ENCODE measurements at regions not wholly inside any gene's neighbourhood (a gene's known extent, or its start where the extent isn't known, plus 50 kb on each side); places are given as distances from the start of the nearest gene placed in this dataset.

DNA sequence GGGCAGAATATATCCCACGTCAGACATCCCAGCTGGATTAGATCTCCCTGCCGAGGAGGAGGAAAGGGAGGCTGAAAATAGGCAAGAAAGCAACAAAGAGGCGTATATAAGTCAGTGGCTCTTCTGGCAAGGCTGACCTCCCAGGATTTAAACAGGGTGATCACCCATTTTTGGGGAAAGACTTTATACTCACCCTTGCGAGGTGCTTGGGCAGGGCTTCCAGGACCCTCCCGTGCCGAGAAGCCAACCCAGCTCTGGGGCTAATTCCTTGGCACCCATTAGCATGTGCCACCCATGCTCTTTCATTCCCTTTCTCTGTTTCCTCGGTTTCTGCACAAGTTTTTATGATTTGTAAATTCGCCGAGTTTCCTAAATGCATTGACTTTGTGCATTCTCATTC, 230.2 kb upstream of the IRX2 start:
- Histone ChIP-seq H3K4me3 (no peak overlapping the region), H3K27ac (ENCODE audit: extremely low read depth, low read depth, low read length) (no peak overlapping the region), H3K4me1 (replicated peaks in 1 of 2; ENCODE audit: control insufficient read depth in 2 of 2, insufficient read depth in 2 of 2, low read length in 2 of 2) (no peaks in the 10 kb centered on the region), H3K9ac (ENCODE audit: insufficient read depth in 1 of 2, low read depth in 2 of 2, low read length in 2 of 2) (no peak overlapping the region), H2AFZ (ENCODE audit: low read depth, low read length) (no peak overlapping the region), H3K79me2 (ENCODE audit: control insufficient read depth, insufficient read depth, low read length) (no peaks in the 10 kb centered on the region), H3K4me2 (ENCODE audit: insufficient read depth, low read length) (no peak overlapping the region), H3K36me3 (ENCODE audit: control insufficient read depth, insufficient read depth, low read length) (no peaks in the 10 kb centered on the region), H3K9me1 (ENCODE audit: control insufficient read depth, insufficient read depth, low read length) (no peaks in the 10 kb centered on the region), H3K27me3 (ENCODE audit: control insufficient read depth in 2 of 2, insufficient read depth in 2 of 2, low read length in 2 of 2) (no peaks in the 10 kb centered on the region; a peak in 1 of 5 replicates), H3K9me3 (replicated peaks; ENCODE audit: control insufficient read depth, insufficient read depth, low read depth, low read length) (no peaks in the 10 kb centered on the region), H4K20me1 (replicated peaks; ENCODE audit: control insufficient read depth, insufficient read depth, low read length) (no peaks in the 10 kb centered on the region)
- intact Hi-C loops (cut with micrococcal nuclease), result no loop called here
- ATAC-seq (no peak), FAIRE-seq (no peak), DNase-seq (ENCODE audit: extremely low read depth in 1 of 4, low spot score in 3 of 4) (no peak)
- TF ChIP-seq MBD2 (IDR thresholded peaks at IDR 0.05; ENCODE audit: borderline replicate concordance, low read depth) (no peak), ZNF316 (IDR thresholded peaks at IDR 0.05) (no peak), BMI1 (IDR thresholded peaks at IDR 0.05; ENCODE audit: low read length) (no peak), U2AF1 (optimal IDR thresholded peaks at IDR 0.05; ENCODE audit: low read depth, low read length) (no peak)
- CTCF ChIA-PET (ENCODE audit: low intra/inter-chr PET ratio), result no interaction called here
- in situ Hi-C loops (cut with MboI), result no loop called here
- no TSS peak for BruUV-seq (replicated peaks)
- 0% methylated on average over 9 of the region's 9 CpGs for WGBS (ENCODE audit: insufficient coverage, low coverage, missing lambda C conversion rate)
- POLR2A ChIA-PET, result no interaction called here

DNA sequence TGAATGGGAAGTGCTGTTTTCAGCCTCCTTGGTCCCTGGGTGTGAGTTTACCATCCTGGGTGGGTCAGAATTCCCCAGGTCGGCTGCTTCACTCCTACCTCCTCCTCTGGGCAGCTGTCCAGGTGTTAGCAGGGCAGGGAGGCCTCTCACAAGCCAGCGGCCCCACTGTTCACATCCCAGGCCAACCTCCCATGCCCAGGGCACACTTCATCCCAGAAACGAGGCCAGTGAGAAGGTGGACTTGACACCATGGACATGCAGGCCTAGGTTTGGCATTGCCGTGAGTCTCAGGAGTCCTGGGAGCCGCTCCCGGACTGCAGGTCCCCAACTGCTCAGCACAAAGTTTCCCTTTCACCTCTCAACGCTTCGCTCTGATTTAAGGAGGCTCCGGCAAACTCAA, 229.6 kb upstream of the IRX2 start:
- POLR2A ChIA-PET, result no interaction called here
- Histone ChIP-seq H3K4me3 (no peak overlapping the region), H3K27ac (ENCODE audit: extremely low read depth, low read depth, low read length) (no peak overlapping the region), H3K9me3 (replicated peaks; ENCODE audit: control insufficient read depth, insufficient read depth, low read depth, low read length) (no peaks in the 10 kb centered on the region), H3K4me2 (ENCODE audit: insufficient read depth, low read length) (no peak overlapping the region), H3K79me2 (ENCODE audit: control insufficient read depth, insufficient read depth, low read length) (no peaks in the 10 kb centered on the region), H3K9me1 (ENCODE audit: control insufficient read depth, insufficient read depth, low read length) (no peaks in the 10 kb centered on the region), H3K27me3 (ENCODE audit: control insufficient read depth in 2 of 2, insufficient read depth in 2 of 2, low read length in 2 of 2) (no peaks in the 10 kb centered on the region; a peak in 1 of 5 replicates), H2AFZ (ENCODE audit: low read depth, low read length) (no peak overlapping the region), H3K9ac (ENCODE audit: insufficient read depth in 1 of 2, low read depth in 2 of 2, low read length in 2 of 2) (no peak overlapping the region), H4K20me1 (replicated peaks; ENCODE audit: control insufficient read depth, insufficient read depth, low read length) (no peaks in the 10 kb centered on the region), H3K36me3 (ENCODE audit: control insufficient read depth, insufficient read depth, low read length) (no peaks in the 10 kb centered on the region), H3K4me1 (replicated peaks in 1 of 2; ENCODE audit: control insufficient read depth in 2 of 2, insufficient read depth in 2 of 2, low read length in 2 of 2) (no peaks in the 10 kb centered on the region)
- no peak for FAIRE-seq
- no TSS peak for BruUV-seq (replicated peaks)
- CTCF ChIA-PET (ENCODE audit: low intra/inter-chr PET ratio), result no interaction called here
- ATAC-seq, result no peak
- 0% methylated on average over 9 of the region's 9 CpGs for WGBS (ENCODE audit: insufficient coverage, low coverage, missing lambda C conversion rate)
- no peak for DNase-seq (ENCODE audit: extremely low read depth in 1 of 4, low spot score in 3 of 4)
- intact Hi-C loops (cut with micrococcal nuclease), result no loop called here
- TF ChIP-seq ZNF263 (CRISPR knock-in tag; IDR thresholded peaks at IDR 0.05; ENCODE audit: borderline replicate concordance) (no peak), CBFA2T3 (IDR thresholded peaks at IDR 0.05) (no peak), KLF10 (CRISPR knock-in tag; IDR thresholded peaks at IDR 0.05) (no peak), GABPB2 (CRISPR knock-in tag; conservative IDR thresholded peaks at IDR 0.05) (no peak), ZNF354B (CRISPR knock-in tag; IDR thresholded peaks at IDR 0.05) (no peak), FOXK1 (CRISPR knock-in tag; IDR thresholded peaks at IDR 0.05; ENCODE audit: borderline replicate concordance) (no peak), CHD2 (IDR thresholded peaks at IDR 0.05; ENCODE audit: low read depth, low read length) (no peak), ZC3H4 (CRISPR knock-in tag; IDR thresholded peaks at IDR 0.05; ENCODE audit: borderline replicate concordance) (no peak), ZNF507 (tag; conservative IDR thresholded peaks at IDR 0.05) (no peak), SRF (CRISPR knock-in tag; IDR thresholded peaks at IDR 0.05) (no peak), DNMT1 (IDR thresholded peaks at IDR 0.05) (no peak), SAFB (IDR thresholded peaks at IDR 0.05; ENCODE audit: borderline replicate concordance, low read depth, low read length) (no peak), PHF8 (IDR thresholded peaks at IDR 0.05; ENCODE audit: borderline replicate concordance, low read length) (no peak), ZNF707 (CRISPR knock-in tag; conservative IDR thresholded peaks at IDR 0.05) (no peak), THRAP3 (IDR thresholded peaks at IDR 0.05; ENCODE audit: borderline replicate concordance) (no peak)
- in situ Hi-C loops (cut with MboI), result no loop called here
